GM12878 (cell line): ENCODE measurements at regions not wholly inside any gene's neighbourhood (a gene's known extent, or its start where the extent isn't known, plus 50 kb on each side); places are given as distances from the start of the nearest gene placed in this dataset.

Experiments used
- EP300 ChIP-seq, 2 experiments: fragments of 150-350 bp in 1 of 2; IDR thresholded peaks; 2 replicates each; pipeline ENCODE4 v1.6.1; 2011 to 2012; ENCODE audit warnings: low read depth in 2 of 2, low read length in 2 of 2, borderline replicate concordance in 1 of 2, improper control_type of control experiment in 1 of 2, inconsistent platforms in 1 of 2; ENCODE audit not compliant: control insufficient read depth in 1 of 2
- EZH2 ChIP-seq: IDR thresholded peaks from 2 replicates; pipeline ENCODE4 v1.6.1; 2012; ENCODE audit warnings: low read depth, mild to moderate bottlenecking, control low read depth, inconsistent platforms, low read length, borderline replicate concordance; ENCODE audit not compliant: control insufficient read depth
- PBX3 ChIP-seq: IDR thresholded peaks from 2 replicates; pipeline ENCODE4 v1.6.1; 2011; ENCODE audit warnings: mild to moderate bottlenecking, low read depth, low read length, moderate library complexity; ENCODE audit not compliant: insufficient replicate concordance
- POLR2A ChIP-seq: IDR thresholded peaks from 2 replicates; pipeline ENCODE4 v1.6.1; 2011; ENCODE audit warnings: low read depth, mild to moderate bottlenecking, low read length
- POLR2AphosphoS5 ChIP-seq: IDR thresholded peaks from 2 replicates; pipeline ENCODE4 v1.6.1; 2011; ENCODE audit warnings: mild to moderate bottlenecking, low read length, inconsistent platforms
- ZNF217 ChIP-seq: fragments of 450-650 bp; IDR thresholded peaks from 2 replicates; pipeline ENCODE4 v1.6.1; 2017; ENCODE audit warnings: antibody characterized with exemption, mild to moderate bottlenecking
- TF ChIP-seq, protein P1 (sequence below): IDR thresholded peaks from 2 replicates; pipeline ENCODE4 v1.6.1; 2012; ENCODE audit warnings: low read depth, low read length, improper control_type of control experiment
- TF ChIP-seq, protein P2 (sequence below), 3 experiments: IDR thresholded peaks in 2 of 3; conservative IDR thresholded peaks in 1 of 3; 2 replicates each; pipeline ENCODE4 v1.5.1; 2011; ENCODE audit warnings: low read depth in 3 of 3, low read length in 3 of 3, mild to moderate bottlenecking in 3 of 3, control low read depth in 2 of 3, moderate library complexity in 2 of 3, inconsistent platforms in 1 of 3, mixed read lengths in 1 of 3; ENCODE audit not compliant: control insufficient read depth in 2 of 3, insufficient read depth in 1 of 3; ENCODE audit errors: extremely low read depth in 1 of 3

- no peak for TF ChIP-seq POLR2A
- TF ChIP-seq, protein P1, sequence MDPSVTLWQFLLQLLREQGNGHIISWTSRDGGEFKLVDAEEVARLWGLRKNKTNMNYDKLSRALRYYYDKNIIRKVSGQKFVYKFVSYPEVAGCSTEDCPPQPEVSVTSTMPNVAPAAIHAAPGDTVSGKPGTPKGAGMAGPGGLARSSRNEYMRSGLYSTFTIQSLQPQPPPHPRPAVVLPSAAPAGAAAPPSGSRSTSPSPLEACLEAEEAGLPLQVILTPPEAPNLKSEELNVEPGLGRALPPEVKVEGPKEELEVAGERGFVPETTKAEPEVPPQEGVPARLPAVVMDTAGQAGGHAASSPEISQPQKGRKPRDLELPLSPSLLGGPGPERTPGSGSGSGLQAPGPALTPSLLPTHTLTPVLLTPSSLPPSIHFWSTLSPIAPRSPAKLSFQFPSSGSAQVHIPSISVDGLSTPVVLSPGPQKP, result no peak
- no peak for TF ChIP-seq EZH2
- no peak for TF ChIP-seq EP300 (IDR thresholded peaks at IDR 0.05; ENCODE audit: borderline replicate concordance in 1 of 2, control insufficient read depth in 1 of 2, low read depth in 2 of 2, low read length in 2 of 2)
- TF ChIP-seq POLR2AphosphoS5, result no peak
- no peak for TF ChIP-seq ZNF217
- TF ChIP-seq, protein P2, sequence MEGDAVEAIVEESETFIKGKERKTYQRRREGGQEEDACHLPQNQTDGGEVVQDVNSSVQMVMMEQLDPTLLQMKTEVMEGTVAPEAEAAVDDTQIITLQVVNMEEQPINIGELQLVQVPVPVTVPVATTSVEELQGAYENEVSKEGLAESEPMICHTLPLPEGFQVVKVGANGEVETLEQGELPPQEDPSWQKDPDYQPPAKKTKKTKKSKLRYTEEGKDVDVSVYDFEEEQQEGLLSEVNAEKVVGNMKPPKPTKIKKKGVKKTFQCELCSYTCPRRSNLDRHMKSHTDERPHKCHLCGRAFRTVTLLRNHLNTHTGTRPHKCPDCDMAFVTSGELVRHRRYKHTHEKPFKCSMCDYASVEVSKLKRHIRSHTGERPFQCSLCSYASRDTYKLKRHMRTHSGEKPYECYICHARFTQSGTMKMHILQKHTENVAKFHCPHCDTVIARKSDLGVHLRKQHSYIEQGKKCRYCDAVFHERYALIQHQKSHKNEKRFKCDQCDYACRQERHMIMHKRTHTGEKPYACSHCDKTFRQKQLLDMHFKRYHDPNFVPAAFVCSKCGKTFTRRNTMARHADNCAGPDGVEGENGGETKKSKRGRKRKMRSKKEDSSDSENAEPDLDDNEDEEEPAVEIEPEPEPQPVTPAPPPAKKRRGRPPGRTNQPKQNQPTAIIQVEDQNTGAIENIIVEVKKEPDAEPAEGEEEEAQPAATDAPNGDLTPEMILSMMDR (IDR thresholded peaks at IDR 0.05 in 2 of 3, conservative IDR thresholded peaks at IDR 0.05 in 1 of 3; ENCODE audit: control insufficient read depth in 2 of 3, extremely low read depth in 1 of 3, insufficient read depth in 1 of 3, low read depth in 3 of 3, low read length in 3 of 3), result no peak
- TF ChIP-seq PBX3, result no peak
These were observed 75.5 kb downstream of the KLF6 start for GRCh38 chr10:3709456-3710060.
